Stimulated activated CD4-positive, alpha-beta T cell treated with anti-CD3 and anti-CD28 coated beads, Interleukin-1b, Interleukin-23, amount 100 ng/mL, for 1 hour (primary cell): ENCODE measurements at regions not wholly inside any gene's neighbourhood (a gene's known extent, or its start where the extent isn't known, plus 50 kb on each side); places are given as distances from the start of the nearest gene placed in this dataset.
"Not testable (repeated sequence)": the region's sequence is repeated elsewhere in the genome, so short reads cannot be mapped to it uniquely, and the experiment has no call there.

Experiments used
- DNase-seq, 2 donors: peaks; one replicate each; pipeline ENCODE4 v3.0.0-alpha.2; 2020; ENCODE audit warnings: low read depth in 2 of 2

GRCh38 chr2:234189786-234190300 lies 139.3 kb downstream of the SPP2 start:
- no peak for DNase-seq

DNA sequence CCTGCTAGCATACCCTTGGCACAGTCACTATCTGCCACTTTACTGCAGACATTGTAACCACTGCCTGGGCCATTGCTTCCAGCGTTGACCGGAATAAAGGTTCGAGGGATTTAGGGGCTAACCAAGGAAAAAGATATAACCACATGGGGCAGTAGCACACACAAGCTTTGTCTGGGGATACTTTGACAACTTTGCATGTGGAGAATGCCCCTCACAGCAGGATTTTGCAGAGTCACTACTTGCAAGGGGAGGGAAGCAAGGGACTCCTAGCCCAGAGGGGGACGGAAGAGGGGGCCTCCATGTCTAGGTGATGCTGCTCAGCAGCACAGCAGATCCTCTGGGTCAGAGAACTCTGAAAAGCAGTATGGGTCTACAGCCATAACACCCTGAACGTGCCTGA lies 138.7 kb downstream of the SPP2 start:
- no peak for DNase-seq

DNA sequence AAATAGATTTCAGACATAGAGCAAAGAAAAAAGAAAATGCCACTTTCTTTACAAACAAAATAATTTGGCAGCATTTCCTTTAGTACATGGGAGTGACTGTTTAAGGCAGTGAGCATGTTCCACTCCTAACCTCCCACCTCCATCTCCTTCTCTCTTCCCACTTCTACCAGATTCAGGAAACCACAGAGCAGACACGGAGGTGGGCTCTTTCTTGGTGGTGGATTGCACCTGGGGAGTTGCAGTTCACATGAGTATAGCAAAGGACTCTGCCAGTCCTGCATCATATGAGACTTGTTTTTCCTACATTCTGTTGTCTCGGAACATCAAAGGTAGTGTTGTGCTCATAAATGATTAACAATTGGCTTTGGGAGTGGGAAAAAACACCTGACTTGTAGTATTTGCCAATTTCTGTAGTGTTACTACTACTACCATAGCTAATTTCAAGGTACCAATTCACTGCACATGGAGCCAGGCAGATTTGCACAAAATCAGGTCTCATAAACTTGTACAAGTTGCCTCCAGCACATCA lies 137.2 kb downstream of the SPP2 start:
- DNase-seq, result no peak

- DNase-seq, result no peak
These were observed 130.6 kb downstream of the SPP2 start for GRCh38 chr2:234181121-234181520.

DNA sequence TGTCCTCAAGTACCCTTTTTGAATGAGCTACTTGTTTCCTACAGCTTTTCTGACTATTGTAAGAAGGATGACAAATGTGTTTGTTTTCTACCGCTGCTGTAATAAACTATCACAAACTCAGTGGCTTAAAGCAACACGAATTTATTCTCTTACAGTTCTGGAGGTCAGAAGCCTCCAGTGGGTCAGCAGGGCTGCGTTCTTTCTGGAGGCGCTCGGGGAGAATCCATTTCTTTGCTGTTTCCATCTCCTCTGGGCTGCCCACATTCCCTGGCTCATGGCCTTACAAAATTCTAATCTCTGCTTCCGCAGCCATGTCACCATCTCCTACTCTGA lies 128.5 kb downstream of the SPP2 start:
- no peak for DNase-seq

DNA sequence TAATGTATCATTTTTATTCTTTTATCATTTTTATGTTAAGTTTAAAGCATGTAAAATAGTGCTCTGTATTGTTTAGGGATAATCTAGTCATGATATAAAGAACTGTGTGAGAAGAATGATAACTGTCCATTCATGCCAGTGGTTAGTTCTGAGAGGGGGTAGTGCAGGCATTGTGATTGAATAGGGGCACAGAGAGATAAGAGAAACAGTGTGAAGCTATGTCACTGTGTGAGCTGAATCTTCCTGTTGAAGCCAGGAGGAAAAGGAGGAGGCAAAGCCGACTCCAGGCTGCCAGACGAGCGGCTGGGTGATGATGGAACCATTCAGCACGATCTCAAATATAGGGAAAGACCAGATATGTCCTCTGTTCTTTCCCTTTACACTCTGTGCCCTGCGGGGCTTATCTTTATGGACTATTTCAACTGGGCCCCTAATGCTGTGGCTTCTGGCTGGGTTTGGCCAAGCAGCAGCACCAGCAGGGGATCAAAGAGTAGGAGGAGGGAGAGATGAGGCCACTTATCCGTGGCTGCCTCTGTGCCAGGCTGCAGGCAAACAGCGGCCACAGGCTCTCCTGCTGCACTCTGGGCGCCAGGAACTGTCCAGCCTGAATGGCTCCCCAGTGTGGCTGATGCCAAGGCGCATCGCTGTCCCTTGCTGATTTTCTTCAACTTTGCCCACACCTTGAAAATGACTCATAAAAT lies 128.0 kb downstream of the SPP2 start:
- no peak for DNase-seq

GRCh38 chr2:234175649-234176048 lies 125.1 kb downstream of the SPP2 start:
- DNase-seq, result no peak

- DNase-seq, result no peak
These were observed 124.2 kb downstream of the SPP2 start for GRCh38 chr2:234174742-234175141.

DNA sequence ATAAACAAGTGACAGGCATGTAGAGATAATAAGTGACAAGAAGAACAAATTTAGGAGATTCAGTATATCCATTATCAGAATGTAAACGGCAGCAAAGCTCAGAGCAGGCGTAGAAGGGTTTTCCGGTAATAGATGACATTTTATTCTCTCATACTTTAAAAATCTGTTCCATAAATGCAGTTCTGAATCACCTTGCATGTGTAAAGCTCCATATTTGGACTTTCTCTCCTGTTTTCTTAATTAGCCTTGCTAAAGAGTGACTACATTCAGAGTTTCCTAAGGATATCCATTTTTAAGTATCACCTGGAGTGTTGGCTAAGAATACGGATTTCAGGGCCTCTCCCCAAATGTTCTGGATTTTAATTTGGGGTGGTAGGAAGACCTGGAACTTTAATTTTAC lies 122.0 kb downstream of the SPP2 start:
- DNase-seq, result no peak

DNA sequence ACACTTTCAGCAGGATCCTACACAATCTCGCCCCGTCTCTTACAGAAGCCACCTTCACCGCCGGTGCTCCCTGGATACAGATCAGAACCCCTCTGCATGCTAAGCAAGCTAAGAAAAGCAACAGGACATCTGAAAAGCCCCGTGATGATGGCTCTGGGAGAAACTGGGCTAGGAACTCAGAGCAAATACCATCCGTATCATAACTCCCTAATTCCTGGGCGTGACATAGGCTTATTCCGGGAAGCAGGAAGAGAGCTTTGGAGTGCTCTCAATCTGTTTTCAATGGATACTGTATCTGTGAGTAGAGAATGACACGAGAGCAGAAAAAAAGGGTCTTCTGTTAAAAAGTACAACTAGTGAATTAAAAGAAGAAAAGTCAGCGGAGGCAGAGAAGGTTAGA lies 121.6 kb downstream of the SPP2 start:
- no peak for DNase-seq

GRCh38 chr2:234171666-234172065 lies 121.2 kb downstream of the SPP2 start:
- no peak for DNase-seq

GRCh38 chr2:234169674-234170073 lies 119.2 kb downstream of the SPP2 start:
- no peak for DNase-seq

- DNase-seq, result not testable (repeated sequence)
These were observed 118.4 kb downstream of the SPP2 start for GRCh38 chr2:234168605-234169570.

GRCh38 chr2:234166531-234166930 lies 116.0 kb downstream of the SPP2 start:
- DNase-seq, result no peak

- no peak for DNase-seq
These were observed 114.9 kb downstream of the SPP2 start for GRCh38 chr2:234165421-234165820.

DNA sequence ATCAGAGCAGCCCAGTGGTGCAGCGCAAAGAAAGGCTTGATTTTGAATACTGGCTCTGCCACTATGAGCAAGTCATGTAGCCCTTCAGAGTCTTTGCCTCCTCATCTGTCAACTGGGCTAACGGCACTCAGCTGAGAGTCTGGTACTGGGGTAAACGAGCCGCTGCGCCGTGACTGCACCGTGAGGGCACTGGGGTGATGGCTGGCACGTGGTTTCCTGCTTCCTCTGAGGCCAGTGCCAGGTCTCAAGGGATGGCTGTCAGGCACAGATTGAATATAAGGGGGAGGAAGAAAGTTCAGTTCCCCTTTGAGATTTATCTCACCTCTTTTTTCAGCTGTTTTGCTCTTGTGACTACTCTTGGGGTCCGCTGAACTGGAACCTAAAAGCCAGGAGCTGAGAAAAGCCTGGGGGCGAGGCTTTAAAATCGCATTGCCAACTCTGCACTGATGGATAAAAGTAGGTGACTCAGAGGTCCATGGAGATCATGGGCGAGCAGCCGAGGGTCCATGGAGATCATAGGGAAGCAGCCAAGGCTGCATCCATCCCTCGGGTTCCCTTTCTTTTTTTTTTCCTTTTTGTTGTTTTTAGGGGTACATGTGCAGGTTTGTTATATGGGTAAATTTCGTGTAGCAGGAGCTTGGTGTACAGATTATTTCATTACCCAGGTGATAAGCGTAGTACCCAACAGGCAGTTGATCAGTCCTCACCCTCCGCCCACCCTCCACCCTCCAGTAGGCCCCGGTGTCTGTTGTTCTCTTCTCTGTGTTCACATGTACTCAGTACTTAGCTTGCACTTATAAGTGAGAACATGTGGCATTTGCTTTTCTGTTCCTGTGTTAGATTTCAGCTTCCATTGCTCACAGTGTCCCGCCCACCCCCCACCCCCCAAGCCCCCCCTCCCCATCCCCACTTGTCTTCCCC lies 114.3 kb downstream of the SPP2 start:
- no peak for DNase-seq

DNA sequence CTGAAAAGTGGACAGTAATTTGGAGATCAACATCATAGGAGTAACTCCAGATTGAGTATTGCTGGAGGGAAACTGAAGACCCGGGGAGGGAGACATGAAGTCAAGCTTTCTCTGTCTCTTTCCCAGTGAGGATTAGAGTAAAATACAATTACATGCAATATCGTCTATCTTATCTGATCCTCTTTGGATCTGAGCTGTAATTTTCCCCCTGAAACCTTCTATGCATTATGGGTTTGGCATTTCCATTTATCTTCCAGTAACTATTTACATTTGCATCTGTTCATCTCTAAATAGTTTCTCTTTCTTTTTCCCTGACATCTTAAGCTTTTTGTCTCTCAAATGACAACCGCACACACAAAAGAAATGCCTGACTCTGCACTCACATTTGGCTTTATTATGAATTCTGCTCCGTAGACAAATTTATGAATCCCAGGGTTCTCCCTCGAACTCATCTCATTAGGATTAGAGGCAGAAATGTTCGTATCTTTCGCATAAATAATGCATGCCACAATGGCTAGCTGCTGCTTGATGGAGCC lies 113.1 kb downstream of the SPP2 start:
- DNase-seq, result no peak

- DNase-seq, result no peak
These were observed 112.4 kb downstream of the SPP2 start for GRCh38 chr2:234162861-234163260.

- no peak for DNase-seq
These were observed 111.4 kb downstream of the SPP2 start for GRCh38 chr2:234161932-234162331.

DNA sequence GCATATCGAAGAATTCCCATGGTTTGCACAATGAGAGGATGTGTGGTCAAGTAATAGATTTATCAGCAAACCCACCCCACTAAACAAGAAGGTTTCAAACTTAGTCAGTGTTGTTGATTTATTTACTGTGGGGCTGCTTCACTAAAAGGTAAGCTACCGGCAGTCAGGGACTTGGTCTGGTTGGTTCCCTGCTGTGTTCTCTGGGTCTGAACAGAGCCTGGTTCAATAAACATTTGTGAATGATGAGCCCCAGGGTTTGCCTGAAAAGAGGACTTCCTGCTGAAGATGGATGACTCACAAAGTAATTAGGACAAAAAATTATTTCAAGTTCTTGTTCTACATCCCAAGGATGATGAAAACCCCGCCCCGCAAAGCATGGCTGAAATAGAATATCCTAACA lies 108.3 kb downstream of the SPP2 start:
- no peak for DNase-seq

GRCh38 chr2:234157817-234158588 lies 107.5 kb downstream of the SPP2 start:
- DNase-seq, result no peak
